GM20431 (cell line): ENCODE measurements at regions not wholly inside any gene's neighbourhood (a gene's known extent, or its start where the extent isn't known, plus 50 kb on each side); places are given as distances from the start of the nearest gene placed in this dataset.
"Not testable (repeated sequence)": the region's sequence is repeated elsewhere in the genome, so short reads cannot be mapped to it uniquely, and the experiment has no call there.

ENCODE experiments used
- in situ Hi-C: fragments of 300-500 bp; cut with MseI, MboI; formaldehyde crosslinking; loops from one replicate; pipeline ENCODE4 v1.15.0; 2020; ENCODE audit warnings: low sequenced_read_pairs; ENCODE audit not compliant: unreplicated experiment

DNA sequence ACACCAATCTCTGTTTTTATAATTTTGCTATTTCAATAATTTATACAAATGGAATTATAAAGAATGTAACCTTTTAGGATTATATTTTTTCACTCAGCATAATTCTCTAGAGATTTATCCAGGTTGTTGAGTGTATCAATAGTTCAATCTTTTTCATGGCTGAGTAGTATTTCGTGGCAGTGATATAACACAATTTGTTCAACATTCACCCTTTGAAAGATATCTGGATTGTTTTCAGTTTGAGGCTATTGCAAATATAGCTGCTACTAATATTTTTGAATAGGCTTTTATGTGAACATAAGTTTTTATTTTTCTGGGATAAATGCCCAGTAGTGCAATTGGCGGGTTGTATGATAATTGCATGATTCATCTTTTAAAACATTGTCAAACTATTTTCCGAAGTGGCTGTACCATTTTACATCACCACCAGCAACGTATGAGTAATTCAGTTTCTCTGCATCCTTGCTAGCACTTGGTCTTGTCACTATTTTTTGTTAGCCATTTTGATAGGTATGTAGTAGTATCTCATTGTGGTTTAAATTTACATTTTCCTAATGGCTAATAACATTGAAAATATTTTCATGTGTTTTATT is 55.6 kb upstream of the ABCD3 start:
- in situ Hi-C loops: no loop called here

- in situ Hi-C loops: no loop called here
Observed at GRCh38 chr1:94358630-94359599, 59.3 kb upstream of the ABCD3 start.

DNA sequence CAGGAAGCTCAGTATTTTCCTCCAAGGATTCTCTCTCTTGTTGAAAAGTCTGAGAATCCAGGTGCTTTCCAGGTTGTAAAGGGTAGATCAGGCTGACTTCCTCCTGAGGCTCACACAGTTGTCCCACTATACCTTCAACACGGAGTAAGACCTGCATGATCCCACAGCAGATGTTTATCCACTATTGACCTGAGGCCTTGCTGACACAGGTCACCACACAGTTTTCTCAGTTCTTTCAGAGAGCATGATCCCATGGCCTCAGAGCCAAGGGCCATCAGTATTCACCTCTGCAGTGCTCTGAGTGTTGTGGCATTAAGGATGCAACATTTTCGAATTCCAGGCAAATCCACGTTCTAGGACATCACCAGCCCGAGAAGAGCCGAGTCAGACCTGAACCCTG is 60.5 kb upstream of the ABCD3 start:
- in situ Hi-C loops: no loop called here

- in situ Hi-C loops: no loop called here
Observed at GRCh38 chr1:94355485-94355980, 62.7 kb upstream of the ABCD3 start.

GRCh38 chr1:94351481-94351880 is 66.7 kb upstream of the ABCD3 start:
- in situ Hi-C loops: no loop called here

DNA sequence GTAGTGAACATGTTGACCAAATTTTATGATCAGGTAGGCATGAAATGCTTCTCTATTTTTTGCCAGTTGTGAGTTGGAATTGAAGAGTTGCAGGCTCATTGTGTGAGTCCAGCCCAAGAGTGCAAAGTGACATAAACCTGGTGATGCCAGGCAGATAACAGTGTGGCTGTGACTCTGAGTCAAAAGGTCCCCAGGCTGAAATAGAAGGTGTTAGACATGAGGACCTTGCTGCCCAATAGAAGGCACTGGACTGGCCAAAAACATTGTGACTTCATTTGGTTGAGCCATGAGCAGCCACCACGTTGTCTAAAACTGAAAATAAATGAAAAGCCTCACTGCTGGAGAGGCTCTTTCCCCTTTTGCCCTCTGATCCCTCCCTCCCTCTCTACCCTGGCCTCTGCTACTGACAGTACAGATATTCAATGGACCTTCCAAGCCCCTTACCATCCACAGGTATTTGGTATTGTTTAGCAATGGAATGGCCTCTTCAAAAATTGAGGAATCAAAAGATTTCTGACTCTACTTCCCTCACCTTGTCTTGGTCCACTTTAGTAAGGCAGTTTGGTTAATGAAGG is 67.8 kb upstream of the ABCD3 start:
- in situ Hi-C loops: no loop called here

DNA sequence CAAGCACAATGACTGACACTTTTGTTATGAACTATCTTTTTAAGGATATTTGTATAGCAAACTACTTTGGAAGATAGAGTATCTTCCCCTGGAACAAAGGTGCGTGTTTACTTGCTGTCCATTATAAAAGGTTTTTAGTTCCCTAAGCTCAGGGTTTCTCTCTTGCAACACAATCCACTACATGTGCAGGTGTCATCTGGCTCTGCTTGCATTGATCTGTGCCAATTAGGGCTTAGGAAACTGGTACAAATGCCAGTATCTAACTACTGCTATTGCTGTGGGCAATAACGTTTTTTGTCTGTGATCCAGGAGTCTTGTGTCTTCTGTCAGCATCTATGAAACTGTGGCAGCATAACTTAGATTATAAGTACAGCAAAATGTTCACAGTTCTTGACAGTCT is 68.3 kb upstream of the ABCD3 start:
- in situ Hi-C loops: no loop called here

- in situ Hi-C loops: not testable (repeated sequence)
Observed at GRCh38 chr1:94348386-94348785, 69.8 kb upstream of the ABCD3 start.

- in situ Hi-C loops: no loop called here
Observed at GRCh38 chr1:94345148-94345721, 73.0 kb upstream of the ABCD3 start.

GRCh38 chr1:94342416-94342815 is 75.8 kb upstream of the ABCD3 start:
- in situ Hi-C loops: no loop called here

DNA sequence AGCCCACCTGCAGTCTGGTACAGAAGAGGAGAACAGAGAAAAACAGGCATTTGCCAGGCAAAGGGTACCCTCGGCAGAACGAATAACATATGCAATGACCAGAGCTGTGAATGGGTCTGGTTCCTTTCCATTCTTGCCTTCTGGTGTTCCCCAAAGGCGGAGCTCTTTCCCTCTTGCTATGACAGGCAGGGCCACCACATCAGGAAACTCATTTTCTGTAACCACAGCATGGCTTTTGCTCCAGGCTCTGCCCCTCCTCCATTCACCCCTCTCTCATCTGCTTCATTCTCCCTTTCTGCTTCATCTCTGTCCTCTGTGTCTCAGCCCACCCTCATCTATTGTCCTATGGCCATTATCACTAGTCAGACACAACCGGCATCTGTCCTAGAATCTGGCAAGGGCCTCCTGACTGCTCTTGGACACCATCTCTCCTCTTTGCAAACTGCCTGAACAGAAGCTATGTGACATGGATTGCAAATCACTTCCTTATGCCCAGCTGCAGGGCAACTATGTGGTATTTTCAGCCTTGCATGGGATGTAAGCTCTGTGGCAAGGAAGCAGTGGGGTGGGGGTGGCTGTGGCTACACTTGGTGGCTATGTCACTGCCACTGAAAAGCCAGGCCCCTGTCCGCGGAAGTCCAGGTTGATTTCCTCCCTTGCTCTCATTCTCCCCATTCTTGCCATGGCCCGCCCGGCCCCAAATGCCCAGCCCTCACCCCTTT is 78.8 kb upstream of the ABCD3 start:
- in situ Hi-C loops: no loop called here

- in situ Hi-C loops: no loop called here
Observed at GRCh38 chr1:94336991-94337390, 81.2 kb upstream of the ABCD3 start.

DNA sequence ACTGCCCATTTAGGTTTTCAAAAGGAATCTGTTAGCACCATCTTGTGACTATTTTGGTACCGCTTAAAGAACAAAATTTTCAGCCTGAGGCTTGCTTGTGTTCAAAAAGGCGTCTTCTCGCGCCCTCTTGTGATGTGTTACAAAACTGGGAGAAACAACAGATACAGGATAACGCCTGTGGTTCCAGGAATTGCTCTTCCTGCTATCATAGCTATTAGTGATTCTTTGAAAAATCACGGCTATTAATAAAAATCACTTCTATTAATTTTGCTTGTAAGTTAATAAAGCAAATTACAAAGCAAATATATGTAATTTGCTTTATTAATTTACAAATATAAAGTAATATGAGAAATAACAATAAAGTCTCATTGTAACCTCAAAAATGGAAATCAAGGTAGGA is 82.2 kb upstream of the ABCD3 start:
- in situ Hi-C loops: no loop called here

DNA sequence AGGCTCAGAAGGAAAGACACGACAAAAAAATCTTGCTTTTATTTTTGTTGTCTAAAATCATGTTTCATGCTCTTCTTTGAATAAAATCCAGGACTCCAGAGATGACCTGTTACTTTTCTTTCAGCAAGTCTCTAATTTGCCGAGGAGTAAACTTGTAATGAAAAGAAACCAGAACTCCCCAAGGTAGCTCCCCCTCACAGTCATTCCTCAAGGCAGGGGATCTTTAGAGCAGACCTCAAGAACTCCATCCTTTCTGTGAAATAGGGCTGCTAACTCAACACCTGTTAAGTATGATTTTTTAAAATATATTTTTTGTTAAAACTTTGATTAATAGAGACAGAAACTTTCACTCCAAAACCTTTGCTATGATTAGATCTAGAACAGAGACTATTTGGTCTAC is 82.7 kb upstream of the ABCD3 start:
- in situ Hi-C loops: no loop called here

DNA sequence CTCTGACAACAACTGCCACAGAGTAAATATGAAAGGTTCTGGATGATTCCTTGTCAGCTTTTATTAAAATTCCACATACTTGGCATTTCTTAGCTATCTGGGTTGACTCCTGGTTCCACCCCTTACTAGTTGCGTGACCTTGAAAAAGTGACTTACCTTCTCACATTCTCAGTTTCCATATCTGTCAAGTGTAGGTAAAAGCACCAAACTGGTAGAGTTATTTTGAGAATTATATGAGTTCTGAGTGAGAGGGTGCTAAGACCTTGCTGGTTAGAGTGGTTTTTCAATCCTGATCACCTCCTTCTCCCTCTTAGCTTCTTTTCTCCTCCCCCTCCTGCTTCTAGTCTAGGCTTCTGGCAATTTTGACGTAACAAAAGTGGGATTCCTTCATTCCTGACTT is 83.4 kb upstream of the ABCD3 start:
- in situ Hi-C loops: no loop called here

GRCh38 chr1:94332952-94333351 is 85.2 kb upstream of the ABCD3 start:
- in situ Hi-C loops: no loop called here

GRCh38 chr1:94332516-94332915 is 85.7 kb upstream of the ABCD3 start:
- in situ Hi-C loops: no loop called here

DNA sequence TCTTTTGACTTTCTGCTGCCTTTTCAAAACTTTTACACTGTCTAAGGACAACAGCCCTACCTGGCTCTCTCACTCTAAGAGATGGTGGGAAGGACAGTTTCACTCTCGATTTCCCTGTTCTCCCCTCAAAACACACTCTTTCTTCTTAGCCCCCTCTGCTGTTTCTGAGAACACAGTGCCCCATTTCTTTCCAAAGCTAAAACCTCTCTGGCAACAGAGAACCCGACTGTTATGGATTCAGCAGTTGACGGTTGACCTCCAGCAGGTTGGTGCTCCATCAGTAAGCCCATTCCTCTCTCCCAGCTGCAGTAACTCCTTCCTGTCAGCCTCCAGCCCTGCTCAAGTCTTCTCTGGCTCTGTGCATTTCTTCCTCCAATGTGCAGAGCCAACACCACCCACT is 88.2 kb upstream of the ABCD3 start:
- in situ Hi-C loops: loop anchor here (10.0 kb wide), 1 partner anchor 265 kb away; no protein-coding TSS in a partner anchor

DNA sequence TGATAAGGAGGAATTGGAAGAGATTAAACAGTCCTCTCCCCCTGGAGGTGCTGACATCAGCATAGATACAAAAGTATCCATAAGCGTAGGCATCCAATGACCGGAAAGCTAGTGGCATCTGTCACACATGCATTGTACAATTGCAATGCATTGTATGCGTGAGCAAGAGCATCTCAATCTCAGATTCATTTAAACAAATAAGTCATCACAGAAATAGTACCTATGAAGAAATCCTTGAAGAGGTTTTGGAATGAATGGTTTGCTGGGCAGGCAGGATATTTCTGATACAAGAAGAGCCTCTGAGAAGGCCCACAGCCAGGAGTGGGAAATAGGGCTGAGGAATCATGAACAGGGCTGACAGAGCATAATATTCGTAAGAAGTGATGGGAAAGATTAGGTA is 88.9 kb upstream of the ABCD3 start:
- in situ Hi-C loops: loop anchor here (10.0 kb wide), 1 partner anchor 264 kb away; no protein-coding TSS in a partner anchor
